SK-N-SH (cell line): ENCODE measurements at regions not wholly inside any gene's neighbourhood (a gene's known extent, or its start where the extent isn't known, plus 50 kb on each side); places are given as distances from the start of the nearest gene placed in this dataset.

Experiments used
- ELF1 ChIP-seq: IDR thresholded peaks from 2 replicates; pipeline ENCODE4 v1.4.0; 2012
- EP300 ChIP-seq, 2 experiments: IDR thresholded peaks; 2 replicates each; pipeline versions ENCODE4 v1.4.0 to v1.6.1; 2012; ENCODE audit warnings: borderline replicate concordance in 1 of 2, low read depth in 1 of 2, low read length in 1 of 2
- EZH2phosphoT487 ChIP-seq: fragments of 200-600 bp; sonication (generic); IDR thresholded peaks from 2 replicates; pipeline ENCODE4 v1.6.1; 2017; ENCODE audit warnings: low read depth, mixed run types, mild to moderate bottlenecking, antibody characterized with exemption, moderate library complexity, borderline replicate concordance
- JUND ChIP-seq: IDR thresholded peaks from 2 replicates; pipeline ENCODE4 v1.4.0; 2012
- NRF1 ChIP-seq: IDR thresholded peaks from 2 replicates; pipeline ENCODE4 v1.6.1; 2012; ENCODE audit warnings: low read depth, mild to moderate bottlenecking, low read length
- RCOR1 ChIP-seq: fragments of 150-350 bp; IDR thresholded peaks from 2 replicates; pipeline ENCODE4 v1.6.1; 2017; ENCODE audit warnings: antibody characterized with exemption, low read length
- RFX5 ChIP-seq: IDR thresholded peaks from 2 replicates; pipeline ENCODE4 v1.6.1; 2012; ENCODE audit warnings: mild to moderate bottlenecking, improper control_type of control experiment, low read length
- TF ChIP-seq, protein P1 (sequence below): fragments of 200-600 bp; sonication (generic); IDR thresholded peaks from 2 replicates; pipeline ENCODE4 v1.6.1; 2017; ENCODE audit warnings: antibody characterized with exemption, mild to moderate bottlenecking, moderate library complexity

- TF ChIP-seq ELF1 (no peak), JUND (no peak), RFX5 (no peak), RCOR1 (no peak), NRF1 (no peak), EP300 (IDR thresholded peaks at IDR 0.05; ENCODE audit: borderline replicate concordance in 1 of 2, low read depth in 1 of 2, low read length in 1 of 2) (no peak), EZH2phosphoT487 (no peak)
- TF ChIP-seq, protein P1, sequence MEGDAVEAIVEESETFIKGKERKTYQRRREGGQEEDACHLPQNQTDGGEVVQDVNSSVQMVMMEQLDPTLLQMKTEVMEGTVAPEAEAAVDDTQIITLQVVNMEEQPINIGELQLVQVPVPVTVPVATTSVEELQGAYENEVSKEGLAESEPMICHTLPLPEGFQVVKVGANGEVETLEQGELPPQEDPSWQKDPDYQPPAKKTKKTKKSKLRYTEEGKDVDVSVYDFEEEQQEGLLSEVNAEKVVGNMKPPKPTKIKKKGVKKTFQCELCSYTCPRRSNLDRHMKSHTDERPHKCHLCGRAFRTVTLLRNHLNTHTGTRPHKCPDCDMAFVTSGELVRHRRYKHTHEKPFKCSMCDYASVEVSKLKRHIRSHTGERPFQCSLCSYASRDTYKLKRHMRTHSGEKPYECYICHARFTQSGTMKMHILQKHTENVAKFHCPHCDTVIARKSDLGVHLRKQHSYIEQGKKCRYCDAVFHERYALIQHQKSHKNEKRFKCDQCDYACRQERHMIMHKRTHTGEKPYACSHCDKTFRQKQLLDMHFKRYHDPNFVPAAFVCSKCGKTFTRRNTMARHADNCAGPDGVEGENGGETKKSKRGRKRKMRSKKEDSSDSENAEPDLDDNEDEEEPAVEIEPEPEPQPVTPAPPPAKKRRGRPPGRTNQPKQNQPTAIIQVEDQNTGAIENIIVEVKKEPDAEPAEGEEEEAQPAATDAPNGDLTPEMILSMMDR, result no peak
These were observed 223.1 kb upstream of the PLXNA2 start for GRCh38 chr1:208467151-208467780.
